HG03066 (cell line): ENCODE measurements at regions not wholly inside any gene's neighbourhood (a gene's known extent, or its start where the extent isn't known, plus 50 kb on each side); places are given as distances from the start of the nearest gene placed in this dataset.

Experiments
- ATAC-seq: cut with Tn5 transposase; IDR thresholded peaks from one replicate; pipeline ENCODE4 v1.9.1; 2021; ENCODE audit warnings: low read depth; ENCODE audit not compliant: unreplicated experiment

DNA sequence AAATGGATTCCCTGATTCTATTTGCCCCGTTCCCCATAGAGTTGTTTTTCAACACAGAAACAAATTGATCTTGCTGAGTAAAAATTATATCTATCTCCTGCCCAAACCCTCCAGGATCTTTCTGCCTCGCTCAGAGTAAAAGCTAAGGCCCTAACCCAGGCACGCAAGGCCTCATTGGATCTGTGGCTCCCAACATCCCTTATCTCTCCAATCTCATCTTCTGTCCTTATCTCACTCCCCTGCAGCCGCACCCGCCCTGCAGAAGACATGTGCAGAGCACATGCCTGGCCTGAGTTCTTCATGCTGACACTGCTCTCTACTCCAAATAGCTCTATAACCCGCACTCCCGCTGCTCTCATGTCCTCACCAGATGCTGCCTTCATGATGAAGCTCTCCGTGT is 543.8 kb upstream of the ZFP42 start:
- ATAC-seq: no peak

GRCh38 chr4:187460016-187460415 is 535.6 kb upstream of the ZFP42 start:
- ATAC-seq: no peak

- no peak for ATAC-seq
Observed at GRCh38 chr4:187464573-187464972, 531.0 kb upstream of the ZFP42 start.

DNA sequence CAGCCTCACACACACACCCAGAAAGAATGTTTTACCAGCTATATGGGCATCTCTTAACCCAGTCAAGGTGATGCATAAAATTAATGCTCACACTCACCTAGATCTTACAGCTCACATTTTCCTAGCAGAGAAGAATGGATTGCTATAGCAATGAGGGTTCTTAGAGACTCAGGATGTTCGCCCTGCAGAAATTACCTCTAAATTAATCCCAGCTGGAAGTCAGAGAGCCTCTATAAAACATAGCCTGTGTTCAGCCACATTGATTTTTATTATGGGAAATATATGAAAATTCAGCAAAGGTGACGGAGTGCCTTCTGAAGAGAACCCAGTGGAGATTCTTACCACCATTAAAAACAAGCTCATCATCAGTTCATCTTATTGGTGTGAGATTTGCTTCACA is 528.3 kb upstream of the ZFP42 start:
- ATAC-seq: no peak

DNA sequence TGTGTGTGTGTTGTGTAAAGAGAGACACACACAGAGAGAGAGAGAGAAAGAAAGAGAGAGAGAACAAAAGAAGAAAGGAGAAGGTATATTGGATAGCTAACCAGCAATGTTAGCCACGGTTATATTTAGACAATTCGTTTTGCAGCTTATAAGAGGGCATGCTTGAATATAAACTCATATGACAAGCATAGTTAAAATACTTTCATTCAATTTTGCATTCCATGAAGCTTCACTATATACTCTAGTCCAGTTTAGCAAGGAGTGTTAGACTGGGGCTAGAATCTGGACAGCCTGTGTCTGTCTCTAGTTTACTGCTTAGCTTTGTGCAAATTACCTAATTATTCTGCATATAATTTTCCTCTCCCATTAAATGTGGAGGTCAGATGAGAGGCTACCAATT is 525.9 kb upstream of the ZFP42 start:
- no peak for ATAC-seq

- no peak for ATAC-seq
Observed at GRCh38 chr4:187470061-187470460, 525.5 kb upstream of the ZFP42 start.

GRCh38 chr4:187474238-187474637 is 521.3 kb upstream of the ZFP42 start:
- no peak for ATAC-seq

DNA sequence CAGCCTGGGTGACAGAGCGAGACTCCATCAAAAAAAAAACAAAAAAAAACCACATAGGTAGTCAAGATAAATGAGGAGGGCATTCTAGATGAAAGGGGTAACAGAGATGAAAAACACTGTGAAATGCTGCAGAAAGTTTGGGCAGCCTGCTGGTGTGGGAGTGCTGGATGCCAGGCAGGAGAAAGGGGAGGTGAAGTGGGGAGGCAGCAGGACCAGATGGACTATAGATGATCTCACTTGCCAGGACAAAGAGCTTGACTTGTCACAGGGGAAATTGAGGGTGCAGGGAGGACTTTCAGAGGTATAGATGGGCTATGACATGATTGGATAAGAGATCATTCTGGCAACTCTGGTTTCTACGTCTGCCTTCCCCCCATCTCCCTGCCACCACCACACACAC is 519.7 kb upstream of the ZFP42 start:
- no peak for ATAC-seq

GRCh38 chr4:187477224-187477623 is 518.3 kb upstream of the ZFP42 start:
- ATAC-seq: no peak

DNA sequence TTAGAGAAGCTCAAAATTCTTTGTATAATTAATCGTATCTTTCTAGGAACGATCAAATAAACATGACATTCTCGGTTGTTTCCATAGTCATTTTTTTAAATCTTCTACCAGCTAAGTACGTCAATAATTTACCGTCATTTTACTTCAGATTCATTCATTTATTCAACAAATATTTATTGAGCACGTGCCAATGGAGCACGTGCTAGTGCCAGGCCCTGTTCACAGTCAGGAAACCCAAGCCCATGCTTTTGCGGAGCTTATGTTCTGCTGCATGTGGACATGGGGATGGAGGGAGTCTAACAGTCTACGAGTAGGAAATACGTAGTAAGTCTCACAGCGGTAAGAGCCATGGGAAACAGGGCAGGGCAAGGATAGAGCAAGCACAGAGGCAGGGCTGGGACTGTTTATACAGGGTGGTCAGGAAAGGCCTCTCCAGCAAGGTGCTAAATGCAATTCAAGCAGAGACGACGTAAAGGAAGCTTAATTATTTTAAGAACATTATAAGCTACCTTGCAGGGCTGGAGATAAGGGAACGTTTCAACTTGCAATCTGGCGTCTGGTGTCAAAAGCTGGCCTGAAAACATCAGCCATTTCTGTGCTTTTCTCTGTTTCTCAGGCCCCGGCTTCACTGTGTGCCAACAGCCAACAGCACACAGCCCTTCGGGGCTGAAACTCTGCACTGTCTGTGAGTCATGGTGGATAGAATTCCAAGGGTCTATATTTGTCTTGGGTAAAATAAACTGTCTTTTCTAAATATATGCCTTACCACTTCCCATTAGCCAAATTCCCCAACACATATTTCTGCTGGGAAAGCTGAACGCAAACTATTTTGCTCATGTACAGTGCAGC is 517.1 kb upstream of the ZFP42 start:
- ATAC-seq: no peak

- no peak for ATAC-seq
Observed at GRCh38 chr4:187479511-187479910, 516.1 kb upstream of the ZFP42 start.

DNA sequence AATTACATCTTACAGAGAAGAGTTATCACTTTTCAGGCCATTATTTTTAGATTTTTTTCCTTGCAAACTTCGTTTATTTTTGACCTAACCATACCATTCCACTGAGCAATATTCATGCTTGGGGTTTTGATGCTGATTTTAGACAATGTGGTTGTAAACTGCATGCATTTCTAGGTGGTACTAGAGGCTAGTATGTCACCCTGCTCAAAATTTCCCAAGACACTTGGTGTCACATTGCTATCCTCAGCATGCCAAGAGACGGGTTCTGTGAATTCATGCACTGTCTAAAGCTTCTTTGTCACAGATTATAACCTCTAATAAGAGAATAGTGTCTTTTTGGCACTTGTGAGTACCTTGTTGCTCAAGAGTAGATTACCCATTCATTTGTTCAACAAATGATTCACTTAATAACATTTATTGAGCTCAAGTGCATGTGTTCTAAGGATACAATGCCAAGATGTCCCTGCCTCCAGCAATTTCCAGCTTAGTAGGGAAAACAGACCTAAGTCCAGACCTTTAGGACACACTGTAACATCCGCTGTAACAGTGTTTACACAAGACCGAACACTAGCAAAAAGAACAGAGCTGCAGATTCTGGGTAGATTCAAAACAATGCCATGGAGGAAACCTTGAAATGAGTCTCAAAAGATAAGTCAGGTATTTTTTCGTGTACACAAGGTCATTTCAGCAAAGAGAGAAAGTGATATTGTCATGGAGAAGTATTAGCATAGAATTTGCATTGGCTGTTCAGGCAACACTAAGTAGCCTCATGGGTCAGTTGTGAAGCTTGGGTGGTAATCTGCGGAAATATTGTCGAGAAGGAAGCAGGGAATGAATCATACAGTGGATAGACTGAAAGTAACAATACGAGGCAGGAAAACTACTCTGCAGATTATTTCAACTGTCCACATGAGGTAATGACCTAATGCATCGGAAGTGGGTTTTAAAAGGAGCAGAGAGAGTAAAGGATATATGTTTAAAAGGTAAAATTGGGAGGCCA is 515.1 kb upstream of the ZFP42 start:
- no peak for ATAC-seq

GRCh38 chr4:187484186-187484585 is 511.4 kb upstream of the ZFP42 start:
- no peak for ATAC-seq

- ATAC-seq: no peak
Observed at GRCh38 chr4:187485676-187486075, 509.9 kb upstream of the ZFP42 start.

DNA sequence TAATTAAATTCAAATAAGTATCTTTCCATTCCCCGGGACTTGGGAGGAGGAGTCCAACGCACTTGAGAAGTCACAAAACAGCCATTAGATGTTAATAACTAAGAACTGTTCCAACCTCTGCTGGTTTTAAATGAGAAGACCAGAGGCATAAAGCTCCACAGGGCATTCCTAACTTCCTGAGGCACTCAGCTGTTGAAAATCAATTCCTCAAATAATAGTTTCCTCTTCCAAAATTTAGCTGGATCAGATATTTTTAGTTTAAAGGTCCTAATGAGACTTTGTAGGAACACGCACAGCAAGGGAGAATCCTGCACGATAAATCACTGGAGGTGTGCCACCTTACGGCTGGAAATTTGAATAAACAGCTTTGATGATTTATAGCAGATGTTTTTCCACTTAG is 504.3 kb upstream of the ZFP42 start:
- no peak for ATAC-seq

DNA sequence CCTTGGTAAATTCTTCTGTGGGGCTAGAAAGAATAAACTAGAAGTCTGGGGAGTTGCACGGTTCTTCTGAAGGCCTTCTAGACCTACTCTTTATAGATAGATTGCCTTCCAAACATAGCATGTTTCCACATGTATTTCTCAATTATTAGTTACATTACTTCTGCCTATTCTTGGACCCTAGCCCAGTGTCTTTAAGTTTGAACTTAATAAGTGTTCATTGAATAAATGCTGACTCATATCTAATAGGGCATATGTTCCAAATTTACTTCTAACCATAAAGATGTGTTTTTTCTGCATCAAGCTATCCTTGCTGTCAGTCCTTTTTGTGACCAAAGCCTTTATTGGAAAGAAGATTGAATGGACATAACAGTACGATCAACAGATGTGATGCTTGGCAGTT is 503.6 kb upstream of the ZFP42 start:
- no peak for ATAC-seq

GRCh38 chr4:187493661-187494060 is 501.9 kb upstream of the ZFP42 start:
- ATAC-seq: no peak

GRCh38 chr4:187499956-187500355 is 495.6 kb upstream of the ZFP42 start:
- ATAC-seq: no peak

DNA sequence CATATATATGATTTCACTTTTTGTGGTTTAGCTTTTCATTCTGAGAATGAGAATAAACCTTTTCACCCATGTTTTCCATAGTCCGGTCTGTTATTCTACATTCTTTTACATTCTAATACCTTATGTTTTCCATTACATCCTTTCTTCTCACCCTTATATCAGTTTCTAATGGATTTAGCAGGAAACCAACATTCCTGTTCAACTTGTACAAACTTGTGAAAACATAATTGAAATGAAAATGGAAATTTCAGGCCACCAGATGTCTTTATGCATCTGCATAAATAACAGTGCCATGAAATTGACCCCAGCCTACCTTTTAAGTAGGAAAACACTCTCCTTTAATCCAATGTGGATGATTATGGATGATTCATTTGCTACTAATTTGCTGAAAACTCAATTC is 494.8 kb upstream of the ZFP42 start:
- ATAC-seq: no peak

DNA sequence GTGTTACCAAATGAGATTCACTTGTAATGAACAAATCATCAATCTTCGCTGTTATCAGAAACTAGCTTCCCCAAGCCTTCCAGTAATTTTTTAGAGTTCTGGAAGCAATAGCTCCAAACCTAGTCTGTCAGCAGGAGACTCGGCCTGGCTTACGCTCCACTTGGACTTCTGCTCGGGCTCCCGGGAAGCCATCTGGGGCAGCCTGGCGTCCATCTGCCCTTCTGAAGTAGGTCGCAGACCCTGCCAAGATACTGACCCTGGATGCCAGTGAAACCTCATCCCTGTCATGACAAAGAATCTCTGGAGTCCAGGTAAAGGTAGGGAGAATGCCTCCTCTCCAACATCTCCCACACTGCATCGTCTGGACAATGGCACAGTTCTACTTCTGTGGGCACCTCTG is 493.8 kb upstream of the ZFP42 start:
- no peak for ATAC-seq

- ATAC-seq: no peak
Observed at GRCh38 chr4:187504974-187505797, 490.4 kb upstream of the ZFP42 start.
